ENCODE measurements at regions not wholly inside any gene's neighbourhood (a gene's known extent, or its start where the extent isn't known, plus 50 kb on each side); places are given as distances from the start of the nearest gene placed in this dataset.

DNA sequence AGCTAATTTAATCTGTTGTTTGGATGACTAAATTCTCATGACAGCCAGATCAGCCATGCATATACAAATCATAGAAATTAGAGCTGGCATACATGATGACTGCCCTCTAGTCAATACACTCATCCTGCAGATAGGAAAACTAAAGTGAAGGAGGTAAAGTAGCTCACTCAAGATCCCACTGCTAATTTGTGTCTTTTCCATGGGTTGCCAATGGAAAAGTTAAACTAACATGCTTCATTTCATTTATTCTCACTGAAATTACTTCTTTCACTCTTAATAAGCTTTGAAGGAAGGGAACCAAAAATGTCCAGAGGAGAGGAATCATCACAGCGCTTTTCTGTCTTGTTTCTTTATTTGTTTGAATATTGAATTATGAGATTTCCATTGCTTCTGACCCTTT, 308.2 kb downstream of the GJA1 start:
- TF ChIP-seq, protein P1, sequence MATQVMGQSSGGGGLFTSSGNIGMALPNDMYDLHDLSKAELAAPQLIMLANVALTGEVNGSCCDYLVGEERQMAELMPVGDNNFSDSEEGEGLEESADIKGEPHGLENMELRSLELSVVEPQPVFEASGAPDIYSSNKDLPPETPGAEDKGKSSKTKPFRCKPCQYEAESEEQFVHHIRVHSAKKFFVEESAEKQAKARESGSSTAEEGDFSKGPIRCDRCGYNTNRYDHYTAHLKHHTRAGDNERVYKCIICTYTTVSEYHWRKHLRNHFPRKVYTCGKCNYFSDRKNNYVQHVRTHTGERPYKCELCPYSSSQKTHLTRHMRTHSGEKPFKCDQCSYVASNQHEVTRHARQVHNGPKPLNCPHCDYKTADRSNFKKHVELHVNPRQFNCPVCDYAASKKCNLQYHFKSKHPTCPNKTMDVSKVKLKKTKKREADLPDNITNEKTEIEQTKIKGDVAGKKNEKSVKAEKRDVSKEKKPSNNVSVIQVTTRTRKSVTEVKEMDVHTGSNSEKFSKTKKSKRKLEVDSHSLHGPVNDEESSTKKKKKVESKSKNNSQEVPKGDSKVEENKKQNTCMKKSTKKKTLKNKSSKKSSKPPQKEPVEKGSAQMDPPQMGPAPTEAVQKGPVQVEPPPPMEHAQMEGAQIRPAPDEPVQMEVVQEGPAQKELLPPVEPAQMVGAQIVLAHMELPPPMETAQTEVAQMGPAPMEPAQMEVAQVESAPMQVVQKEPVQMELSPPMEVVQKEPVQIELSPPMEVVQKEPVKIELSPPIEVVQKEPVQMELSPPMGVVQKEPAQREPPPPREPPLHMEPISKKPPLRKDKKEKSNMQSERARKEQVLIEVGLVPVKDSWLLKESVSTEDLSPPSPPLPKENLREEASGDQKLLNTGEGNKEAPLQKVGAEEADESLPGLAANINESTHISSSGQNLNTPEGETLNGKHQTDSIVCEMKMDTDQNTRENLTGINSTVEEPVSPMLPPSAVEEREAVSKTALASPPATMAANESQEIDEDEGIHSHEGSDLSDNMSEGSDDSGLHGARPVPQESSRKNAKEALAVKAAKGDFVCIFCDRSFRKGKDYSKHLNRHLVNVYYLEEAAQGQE (tag by site-specific recombination; IDR thresholded peaks at IDR 0.05), result no peak
- TF ChIP-seq ZNF2 (tag by site-specific recombination; IDR thresholded peaks at IDR 0.05), result no peak
- no peak for TF ChIP-seq ZNF10 (tag by site-specific recombination; IDR thresholded peaks at IDR 0.05)
- TF ChIP-seq, protein P2, sequence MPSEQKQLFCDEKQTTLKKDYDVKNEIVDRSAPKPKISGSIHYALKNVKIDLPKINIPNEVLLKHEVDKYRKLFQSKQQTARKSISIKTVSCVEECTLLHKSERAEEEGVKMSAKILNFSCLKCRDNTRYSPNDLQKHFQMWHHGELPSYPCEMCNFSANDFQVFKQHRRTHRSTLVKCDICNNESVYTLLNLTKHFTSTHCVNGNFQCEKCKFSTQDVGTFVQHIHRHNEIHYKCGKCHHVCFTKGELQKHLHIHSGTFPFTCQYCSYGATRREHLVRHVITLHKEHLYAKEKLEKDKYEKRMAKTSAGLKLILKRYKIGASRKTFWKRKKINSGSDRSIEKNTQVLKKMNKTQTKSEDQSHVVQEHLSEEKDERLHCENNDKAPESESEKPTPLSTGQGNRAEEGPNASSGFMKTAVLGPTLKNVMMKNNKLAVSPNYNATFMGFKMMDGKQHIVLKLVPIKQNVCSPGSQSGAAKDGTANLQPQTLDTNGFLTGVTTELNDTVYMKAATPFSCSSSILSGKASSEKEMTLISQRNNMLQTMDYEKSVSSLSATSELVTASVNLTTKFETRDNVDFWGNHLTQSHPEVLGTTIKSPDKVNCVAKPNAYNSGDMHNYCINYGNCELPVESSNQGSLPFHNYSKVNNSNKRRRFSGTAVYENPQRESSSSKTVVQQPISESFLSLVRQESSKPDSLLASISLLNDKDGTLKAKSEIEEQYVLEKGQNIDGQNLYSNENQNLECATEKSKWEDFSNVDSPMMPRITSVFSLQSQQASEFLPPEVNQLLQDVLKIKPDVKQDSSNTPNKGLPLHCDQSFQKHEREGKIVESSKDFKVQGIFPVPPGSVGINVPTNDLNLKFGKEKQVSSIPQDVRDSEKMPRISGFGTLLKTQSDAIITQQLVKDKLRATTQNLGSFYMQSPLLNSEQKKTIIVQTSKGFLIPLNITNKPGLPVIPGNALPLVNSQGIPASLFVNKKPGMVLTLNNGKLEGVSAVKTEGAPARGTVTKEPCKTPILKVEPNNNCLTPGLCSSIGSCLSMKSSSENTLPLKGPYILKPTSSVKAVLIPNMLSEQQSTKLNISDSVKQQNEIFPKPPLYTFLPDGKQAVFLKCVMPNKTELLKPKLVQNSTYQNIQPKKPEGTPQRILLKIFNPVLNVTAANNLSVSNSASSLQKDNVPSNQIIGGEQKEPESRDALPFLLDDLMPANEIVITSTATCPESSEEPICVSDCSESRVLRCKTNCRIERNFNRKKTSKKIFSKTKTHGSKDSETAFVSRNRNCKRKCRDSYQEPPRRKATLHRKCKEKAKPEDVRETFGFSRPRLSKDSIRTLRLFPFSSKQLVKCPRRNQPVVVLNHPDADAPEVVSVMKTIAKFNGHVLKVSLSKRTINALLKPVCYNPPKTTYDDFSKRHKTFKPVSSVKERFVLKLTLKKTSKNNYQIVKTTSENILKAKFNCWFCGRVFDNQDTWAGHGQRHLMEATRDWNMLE (tag by site-specific recombination; conservative IDR thresholded peaks at IDR 0.05; ENCODE audit: low read depth), result no peak
- TF ChIP-seq, protein P3, sequence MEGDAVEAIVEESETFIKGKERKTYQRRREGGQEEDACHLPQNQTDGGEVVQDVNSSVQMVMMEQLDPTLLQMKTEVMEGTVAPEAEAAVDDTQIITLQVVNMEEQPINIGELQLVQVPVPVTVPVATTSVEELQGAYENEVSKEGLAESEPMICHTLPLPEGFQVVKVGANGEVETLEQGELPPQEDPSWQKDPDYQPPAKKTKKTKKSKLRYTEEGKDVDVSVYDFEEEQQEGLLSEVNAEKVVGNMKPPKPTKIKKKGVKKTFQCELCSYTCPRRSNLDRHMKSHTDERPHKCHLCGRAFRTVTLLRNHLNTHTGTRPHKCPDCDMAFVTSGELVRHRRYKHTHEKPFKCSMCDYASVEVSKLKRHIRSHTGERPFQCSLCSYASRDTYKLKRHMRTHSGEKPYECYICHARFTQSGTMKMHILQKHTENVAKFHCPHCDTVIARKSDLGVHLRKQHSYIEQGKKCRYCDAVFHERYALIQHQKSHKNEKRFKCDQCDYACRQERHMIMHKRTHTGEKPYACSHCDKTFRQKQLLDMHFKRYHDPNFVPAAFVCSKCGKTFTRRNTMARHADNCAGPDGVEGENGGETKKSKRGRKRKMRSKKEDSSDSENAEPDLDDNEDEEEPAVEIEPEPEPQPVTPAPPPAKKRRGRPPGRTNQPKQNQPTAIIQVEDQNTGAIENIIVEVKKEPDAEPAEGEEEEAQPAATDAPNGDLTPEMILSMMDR (tag by site-specific recombination; IDR thresholded peaks at IDR 0.05), result no peak
- no peak for TF ChIP-seq ZNF777 (tag by site-specific recombination; IDR thresholded peaks at IDR 0.05; ENCODE audit: borderline replicate concordance)
- no peak for TF ChIP-seq ZNF785 (tag by site-specific recombination; IDR thresholded peaks at IDR 0.05)
- no peak for TF ChIP-seq YY1 (tag by site-specific recombination; IDR thresholded peaks at IDR 0.05)
- TF ChIP-seq SALL2 (tag by site-specific recombination; IDR thresholded peaks at IDR 0.05; ENCODE audit: borderline replicate concordance), result no peak
- TF ChIP-seq ZNF175 (tag by site-specific recombination; IDR thresholded peaks at IDR 0.05), result no peak
- no peak for TF ChIP-seq ZNF600 (tag by site-specific recombination; IDR thresholded peaks at IDR 0.05)
- TF ChIP-seq ZFP37 (tag by site-specific recombination; IDR thresholded peaks at IDR 0.05), result no peak
